Neural progenitor cell (in vitro differentiated cells): ENCODE measurements at regions not wholly inside any gene's neighbourhood (a gene's known extent, or its start where the extent isn't known, plus 50 kb on each side); places are given as distances from the start of the nearest gene placed in this dataset.

Source experiments
- DNase-seq: peaks from one replicate; pipeline ENCODE4 v3.0.0-alpha.2; 2016; ENCODE audit warnings: low spot score
- H2AFZ ChIP-seq: fragments of 200-600 bp; sonication (generic); replicated peaks from 2 replicates; pipeline ENCODE4 v1.6.1; 2016; ENCODE audit warnings: antibody characterized with exemption
- H3F3A ChIP-seq: fragments of 200-600 bp; sonication (generic); 2 replicates; pipeline ENCODE4 v1.6.1; 2016; ENCODE audit warnings: antibody characterized with exemption, low read depth
- H3K27ac ChIP-seq: fragments of 200-600 bp; sonication (generic); 2 replicates; pipeline ENCODE4 v1.5.1; 2016; ENCODE audit warnings: mild to moderate bottlenecking
- H3K27me3 ChIP-seq: fragments of 200-600 bp; sonication (generic); 2 replicates; pipeline ENCODE4 v1.6.1; 2016; ENCODE audit warnings: mild to moderate bottlenecking, moderate library complexity
- H3K36me3 ChIP-seq: fragments of 200-600 bp; sonication (generic); 2 replicates; pipeline ENCODE4 v1.5.1; 2016
- H3K4me1 ChIP-seq: fragments of 200-600 bp; sonication (generic); 2 replicates; pipeline ENCODE4 v1.6.1; 2016; ENCODE audit warnings: mixed run types
- H3K4me2 ChIP-seq: fragments of 200-600 bp; sonication (generic); 2 replicates; pipeline ENCODE4 v1.6.1; 2016
- H3K4me3 ChIP-seq: fragments of 200-600 bp; sonication (generic); 2 replicates; pipeline ENCODE4 v1.5.1; 2016
- H3K79me2 ChIP-seq: fragments of 200-600 bp; sonication (generic); 2 replicates; pipeline ENCODE4 v1.6.1; 2016; ENCODE audit warnings: low read depth
- H3K9ac ChIP-seq: fragments of 200-600 bp; sonication (generic); 2 replicates; pipeline ENCODE4 v1.6.1; 2016
- H3K9me3 ChIP-seq: fragments of 200-600 bp; sonication (generic); 2 replicates; pipeline ENCODE4 v1.5.1; 2016; ENCODE audit warnings: low read depth
- H4K20me1 ChIP-seq: fragments of 200-600 bp; sonication (generic); 2 replicates; pipeline ENCODE4 v1.6.1; 2016; ENCODE audit warnings: low read depth
- H3K27ac Mint-ChIP-seq: 3 replicates; pipeline ENCODE4 v1.8.0; 2021; ENCODE audit warnings: mixed read lengths
- H3K27me3 Mint-ChIP-seq: 2 replicates; pipeline ENCODE4 v1.8.0; 2022; ENCODE audit warnings: low read depth, mild to moderate bottlenecking, inconsistent platforms, moderate library complexity, mixed read lengths; ENCODE audit not compliant: insufficient read depth
- H3K36me3 Mint-ChIP-seq: 3 replicates; pipeline ENCODE4 v1.8.0; 2021; ENCODE audit warnings: mixed read lengths
- H3K4me1 Mint-ChIP-seq: 3 replicates; pipeline ENCODE4 v1.8.0; 2021; ENCODE audit warnings: mixed read lengths
- H3K4me3 Mint-ChIP-seq: 3 replicates; pipeline ENCODE4 v1.8.0; 2021; ENCODE audit warnings: mild to moderate bottlenecking, moderate library complexity, mixed read lengths
- H3K9me3 Mint-ChIP-seq: 3 replicates; pipeline ENCODE4 v1.8.0; 2020; ENCODE audit warnings: mixed read lengths
- EZH2 ChIP-seq: fragments of 200-600 bp; sonication (generic); IDR thresholded peaks from 2 replicates; pipeline ENCODE4 v1.6.1; 2017; ENCODE audit warnings: antibody characterized with exemption, mild to moderate bottlenecking, moderate library complexity
- EZH2phosphoT487 ChIP-seq: fragments of 200-600 bp; sonication (generic); IDR thresholded peaks from 2 replicates; pipeline ENCODE4 v1.6.1; 2017; ENCODE audit warnings: antibody characterized with exemption
- TF ChIP-seq, protein P1 (sequence below): fragments of 200-600 bp; sonication (generic); IDR thresholded peaks from 2 replicates; pipeline ENCODE4 v1.5.1; 2017; ENCODE audit warnings: antibody characterized with exemption, mild to moderate bottlenecking

DNA sequence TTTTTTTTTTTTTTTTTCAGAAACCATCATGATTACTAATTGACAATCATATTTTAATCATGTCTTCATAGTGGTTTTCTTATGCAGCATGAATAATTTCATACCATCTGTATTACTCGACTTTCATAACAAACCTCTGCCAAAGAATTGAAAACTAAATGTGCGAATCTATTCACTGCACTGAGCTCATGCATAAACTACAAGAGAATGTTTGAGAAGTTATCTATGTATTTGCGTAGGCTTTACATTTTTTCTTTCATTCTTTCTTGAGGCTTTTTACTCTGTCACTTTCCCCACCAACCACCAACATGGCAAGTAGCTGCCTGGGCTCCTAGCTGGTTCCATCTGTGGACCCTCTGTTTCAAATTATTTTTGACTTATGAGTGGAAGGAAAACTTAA lies 1761.0 kb downstream of the STIM2 start:
- Mint-ChIP-seq H3K27ac (no peak overlapping the region), H3K4me1 (no peaks in the 10 kb centered on the region), H3K36me3 (no peaks in the 10 kb centered on the region), H3K4me3 (no peak overlapping the region), H3K9me3 (peaks cover 3% of the 10 kb centered on the region), H3K27me3 (no peaks in the 10 kb centered on the region)
- H3K36me3 ChIP-seq: no peaks in the 10 kb centered on the region
- H3F3A ChIP-seq: no peaks in the 10 kb centered on the region
- no peaks in the 10 kb centered on the region for H3K27me3 ChIP-seq
- H3K4me1 ChIP-seq: no peaks in the 10 kb centered on the region
- no peak overlapping the region for H3K4me2 ChIP-seq
- no peak overlapping the region for H3K27ac ChIP-seq
- H3K4me3 ChIP-seq: no peak overlapping the region
- no peaks in the 10 kb centered on the region for H4K20me1 ChIP-seq
- TF ChIP-seq EZH2phosphoT487 (no peak), EZH2 (no peak)
- TF ChIP-seq, protein P1, sequence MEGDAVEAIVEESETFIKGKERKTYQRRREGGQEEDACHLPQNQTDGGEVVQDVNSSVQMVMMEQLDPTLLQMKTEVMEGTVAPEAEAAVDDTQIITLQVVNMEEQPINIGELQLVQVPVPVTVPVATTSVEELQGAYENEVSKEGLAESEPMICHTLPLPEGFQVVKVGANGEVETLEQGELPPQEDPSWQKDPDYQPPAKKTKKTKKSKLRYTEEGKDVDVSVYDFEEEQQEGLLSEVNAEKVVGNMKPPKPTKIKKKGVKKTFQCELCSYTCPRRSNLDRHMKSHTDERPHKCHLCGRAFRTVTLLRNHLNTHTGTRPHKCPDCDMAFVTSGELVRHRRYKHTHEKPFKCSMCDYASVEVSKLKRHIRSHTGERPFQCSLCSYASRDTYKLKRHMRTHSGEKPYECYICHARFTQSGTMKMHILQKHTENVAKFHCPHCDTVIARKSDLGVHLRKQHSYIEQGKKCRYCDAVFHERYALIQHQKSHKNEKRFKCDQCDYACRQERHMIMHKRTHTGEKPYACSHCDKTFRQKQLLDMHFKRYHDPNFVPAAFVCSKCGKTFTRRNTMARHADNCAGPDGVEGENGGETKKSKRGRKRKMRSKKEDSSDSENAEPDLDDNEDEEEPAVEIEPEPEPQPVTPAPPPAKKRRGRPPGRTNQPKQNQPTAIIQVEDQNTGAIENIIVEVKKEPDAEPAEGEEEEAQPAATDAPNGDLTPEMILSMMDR: no peak
- DNase-seq: no peak
- H3K79me2 ChIP-seq: no peaks in the 10 kb centered on the region
- H2AFZ ChIP-seq: no peak overlapping the region
- no peak overlapping the region for H3K9ac ChIP-seq
- H3K9me3 ChIP-seq: no peaks in the 10 kb centered on the region

DNA sequence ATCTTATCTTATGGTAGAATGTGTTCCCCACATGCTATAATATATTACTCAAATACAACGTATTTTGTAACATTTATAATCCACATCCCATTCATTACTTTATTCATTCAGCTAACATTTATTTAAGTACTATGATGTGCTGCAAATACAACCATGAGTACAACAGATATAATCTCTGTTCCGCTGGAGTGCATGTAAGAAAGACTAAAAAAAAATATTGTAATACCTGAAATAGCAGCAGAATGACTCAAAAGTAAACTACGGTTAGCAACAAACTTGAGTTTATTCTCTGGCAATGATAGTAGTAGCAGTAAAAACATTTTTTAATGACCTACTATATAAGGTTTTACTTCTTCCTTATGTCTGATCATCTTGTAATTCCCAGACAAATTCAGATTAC lies 1776.3 kb downstream of the STIM2 start:
- Histone ChIP-seq H3K79me2 (no peaks in the 10 kb centered on the region), H3K27ac (no peak overlapping the region), H2AFZ (no peak overlapping the region), H3K9ac (no peak overlapping the region), H3F3A (no peaks in the 10 kb centered on the region), H3K4me3 (no peak overlapping the region), H3K9me3 (no peaks in the 10 kb centered on the region), H3K36me3 (no peaks in the 10 kb centered on the region), H3K27me3 (no peaks in the 10 kb centered on the region), H3K4me1 (no peaks in the 10 kb centered on the region), H3K4me2 (no peak overlapping the region), H4K20me1 (no peaks in the 10 kb centered on the region)
- H3K9me3 Mint-ChIP-seq: peaks cover 3% of the 10 kb centered on the region
- TF ChIP-seq, protein P1: no peak
- TF ChIP-seq EZH2phosphoT487 (no peak), EZH2 (no peak)
- no peaks in the 10 kb centered on the region for H3K27me3 Mint-ChIP-seq
- H3K4me1 Mint-ChIP-seq: peaks cover 3% of the 10 kb centered on the region
- no peak overlapping the region for H3K27ac Mint-ChIP-seq
- H3K36me3 Mint-ChIP-seq: no peaks in the 10 kb centered on the region
- H3K4me3 Mint-ChIP-seq: no peak overlapping the region
- no peak for DNase-seq

DNA sequence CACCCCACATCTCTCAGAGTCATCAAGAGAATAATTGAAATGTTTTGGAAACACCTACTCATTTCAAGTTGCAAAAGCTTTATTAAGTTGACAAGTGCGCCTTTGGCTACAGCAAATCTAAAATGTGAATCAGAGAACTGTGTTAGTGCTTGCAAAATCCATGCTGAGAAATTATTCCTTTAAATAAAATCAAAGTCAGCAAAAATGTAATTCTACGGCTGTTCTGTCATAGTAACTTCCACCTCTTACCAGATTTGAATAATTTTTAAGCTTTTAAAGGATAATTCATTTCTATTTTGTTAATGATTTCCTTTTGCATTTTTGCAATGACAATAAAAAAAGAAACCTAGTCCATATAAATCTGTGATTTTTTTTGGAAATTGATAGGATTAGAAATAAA lies 1779.1 kb downstream of the STIM2 start:
- Histone ChIP-seq H2AFZ (no peak overlapping the region), H3F3A (no peaks in the 10 kb centered on the region), H3K4me1 (no peaks in the 10 kb centered on the region), H3K4me3 (no peak overlapping the region), H3K79me2 (no peaks in the 10 kb centered on the region), H4K20me1 (no peaks in the 10 kb centered on the region), H3K9me3 (no peaks in the 10 kb centered on the region), H3K4me2 (no peak overlapping the region), H3K9ac (no peak overlapping the region), H3K27me3 (no peaks in the 10 kb centered on the region), H3K36me3 (no peaks in the 10 kb centered on the region), H3K27ac (no peak overlapping the region)
- H3K4me3 Mint-ChIP-seq: no peak overlapping the region
- no peak for TF ChIP-seq EZH2
- no peak for TF ChIP-seq EZH2phosphoT487
- TF ChIP-seq, protein P1: no peak
- no peaks in the 10 kb centered on the region for H3K36me3 Mint-ChIP-seq
- H3K4me1 Mint-ChIP-seq: peaks cover 3% of the 10 kb centered on the region
- no peak overlapping the region for H3K27ac Mint-ChIP-seq
- DNase-seq: no peak
- H3K27me3 Mint-ChIP-seq: no peaks in the 10 kb centered on the region
- peaks cover 3% of the 10 kb centered on the region for H3K9me3 Mint-ChIP-seq

DNA sequence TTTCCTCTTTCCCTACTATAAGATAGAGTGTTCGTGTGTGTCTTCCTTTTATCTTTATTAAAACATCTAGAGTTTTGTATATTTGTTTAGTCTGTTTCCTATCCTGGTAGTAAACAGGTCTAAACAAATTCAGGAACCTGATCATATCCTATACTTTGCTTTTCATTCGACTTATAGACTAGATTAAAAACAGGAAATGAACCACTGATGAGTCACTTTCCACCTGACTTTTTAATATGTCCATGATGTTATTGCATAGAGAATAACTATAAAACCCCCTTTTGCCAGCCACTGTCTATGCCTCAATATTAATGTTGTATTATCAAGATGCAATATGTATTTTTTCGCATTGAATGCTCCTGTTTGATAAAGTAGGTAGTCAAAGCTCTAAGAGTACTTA lies 1794.0 kb downstream of the STIM2 start:
- H3K4me3 ChIP-seq: no peak overlapping the region
- H3K27me3 ChIP-seq: no peaks in the 10 kb centered on the region
- H3K27me3 Mint-ChIP-seq: peaks cover 3% of the 10 kb centered on the region
- H3K9ac ChIP-seq: no peak overlapping the region
- H3K27ac Mint-ChIP-seq: no peak overlapping the region
- no peaks in the 10 kb centered on the region for H3K4me1 ChIP-seq
- H2AFZ ChIP-seq: no peak overlapping the region
- no peaks in the 10 kb centered on the region for H3K36me3 ChIP-seq
- no peaks in the 10 kb centered on the region for H3K36me3 Mint-ChIP-seq
- no peaks in the 10 kb centered on the region for H3F3A ChIP-seq
- no peaks in the 10 kb centered on the region for H3K9me3 ChIP-seq
- H3K79me2 ChIP-seq: no peaks in the 10 kb centered on the region
- DNase-seq: no peak
- H3K9me3 Mint-ChIP-seq: no peaks in the 10 kb centered on the region
- no peak overlapping the region for H3K27ac ChIP-seq
- no peaks in the 10 kb centered on the region for H3K4me1 Mint-ChIP-seq
- H3K4me2 ChIP-seq: no peak overlapping the region
- TF ChIP-seq EZH2phosphoT487: no peak
- TF ChIP-seq EZH2: no peak
- TF ChIP-seq, protein P1: no peak
- H4K20me1 ChIP-seq: no peaks in the 10 kb centered on the region
- H3K4me3 Mint-ChIP-seq: no peak overlapping the region
